ENCODE measurements at regions not wholly inside any gene's neighbourhood (a gene's known extent, or its start where the extent isn't known, plus 50 kb on each side); places are given as distances from the start of the nearest gene placed in this dataset.

DNA sequence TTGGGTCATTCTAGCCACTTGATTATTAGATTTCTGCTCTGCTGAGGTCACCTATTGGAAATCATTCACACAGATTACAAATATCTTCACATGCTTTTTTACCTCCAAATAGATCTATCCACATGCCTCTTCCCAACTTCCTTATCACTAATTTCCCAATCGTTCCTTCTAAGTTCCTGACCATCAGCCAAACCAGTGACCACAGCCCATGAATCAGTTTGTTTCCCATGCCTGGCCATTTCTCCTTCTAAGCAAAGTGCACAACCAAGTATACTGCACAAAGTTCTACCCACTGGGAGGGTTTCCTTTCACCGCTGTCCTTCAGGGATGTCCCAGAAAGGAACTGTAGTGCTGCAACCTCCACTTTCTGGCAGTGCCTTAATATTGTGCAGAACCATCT lies 140.5 kb upstream of the SYNDIG1 start:
- H3K27me3 ChIP-seq: no peaks in the 10 kb centered on the region
- no peak for DNase-seq (ENCODE audit: extremely low spot score)
- H3K36me3 ChIP-seq: no peaks in the 10 kb centered on the region
- no peaks in the 10 kb centered on the region for H3K4me1 ChIP-seq
- no peak overlapping the region for H3K4me3 ChIP-seq
- WGBS: 93% methylated on average over 2 of the region's 2 CpGs
- H3K9me3 ChIP-seq: no peaks in the 10 kb centered on the region
- H3K27ac ChIP-seq (replicated peaks in 1 of 4): no peak overlapping the region
- intact Hi-C loops (cut with DNase I): no loop called here
- no peak for TF ChIP-seq EP300 (IDR thresholded peaks at IDR 0.05)
- no peak for TF ChIP-seq POLR2AphosphoS5 (IDR thresholded peaks at IDR 0.05)
- no peak for TF ChIP-seq POLR2A (IDR thresholded peaks at IDR 0.05; ENCODE audit: low read depth)
- TF ChIP-seq CTCF (IDR thresholded peaks at IDR 0.05): no peak

GRCh38 chr20:24321973-24322372 lies 147.5 kb upstream of the SYNDIG1 start:
- Histone ChIP-seq H3K27me3 (no peaks in the 10 kb centered on the region), H3K4me3 (no peak overlapping the region), H3K36me3 (no peaks in the 10 kb centered on the region), H3K27ac (replicated peaks in 1 of 4) (no peak overlapping the region), H3K9me3 (no peaks in the 10 kb centered on the region), H3K4me1 (no peaks in the 10 kb centered on the region)
- DNase-seq (ENCODE audit: extremely low spot score): no peak
- no peak for TF ChIP-seq POLR2AphosphoS5 (IDR thresholded peaks at IDR 0.05)
- no peak for TF ChIP-seq POLR2A (IDR thresholded peaks at IDR 0.05; ENCODE audit: low read depth)
- TF ChIP-seq CTCF (IDR thresholded peaks at IDR 0.05): no peak
- TF ChIP-seq EP300 (IDR thresholded peaks at IDR 0.05): no peak
- intact Hi-C loops (cut with DNase I): no loop called here
- WGBS: 62% methylated on average over 3 of the region's 3 CpGs

GRCh38 chr20:24318569-24319352 lies 150.7 kb upstream of the SYNDIG1 start:
- Histone ChIP-seq H3K27me3 (no peaks in the 10 kb centered on the region), H3K4me1 (no peaks in the 10 kb centered on the region), H3K36me3 (no peaks in the 10 kb centered on the region), H3K27ac (replicated peaks in 1 of 4) (no peak overlapping the region), H3K9me3 (no peaks in the 10 kb centered on the region), H3K4me3 (no peak overlapping the region)
- 42% methylated on average over 10 of the region's 15 CpGs for WGBS
- no peak for DNase-seq (ENCODE audit: extremely low spot score)
- intact Hi-C loops (cut with DNase I): no loop called here
- TF ChIP-seq POLR2A (IDR thresholded peaks at IDR 0.05; ENCODE audit: low read depth): no peak
- TF ChIP-seq EP300 (IDR thresholded peaks at IDR 0.05): no peak
- TF ChIP-seq CTCF (IDR thresholded peaks at IDR 0.05): no peak
- no peak for TF ChIP-seq POLR2AphosphoS5 (IDR thresholded peaks at IDR 0.05)

DNA sequence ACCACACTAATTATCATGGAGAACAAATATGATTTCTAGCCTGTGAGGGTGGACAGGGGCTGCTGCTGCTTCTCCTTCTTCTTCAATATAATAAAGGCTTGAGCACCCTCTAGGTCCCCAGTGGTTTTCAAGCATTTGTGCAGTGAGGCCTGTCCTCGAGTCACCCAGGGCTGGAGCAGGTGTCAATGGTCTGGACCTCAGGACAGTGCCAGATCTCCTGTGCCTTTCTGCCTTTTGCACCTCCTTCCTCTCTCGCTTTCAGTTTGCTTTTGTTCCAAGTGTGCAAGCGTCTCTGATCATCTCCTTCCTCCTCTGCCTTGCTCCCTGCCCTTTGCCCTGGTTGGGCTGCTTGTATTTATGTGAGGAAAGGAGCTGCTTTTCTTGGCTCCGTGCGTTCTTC lies 152.2 kb upstream of the SYNDIG1 start:
- intact Hi-C loops (cut with DNase I): no loop called here
- TF ChIP-seq POLR2AphosphoS5 (IDR thresholded peaks at IDR 0.05): no peak
- TF ChIP-seq CTCF (IDR thresholded peaks at IDR 0.05): no peak
- no peak for TF ChIP-seq EP300 (IDR thresholded peaks at IDR 0.05)
- TF ChIP-seq POLR2A (IDR thresholded peaks at IDR 0.05; ENCODE audit: low read depth): no peak

DNA sequence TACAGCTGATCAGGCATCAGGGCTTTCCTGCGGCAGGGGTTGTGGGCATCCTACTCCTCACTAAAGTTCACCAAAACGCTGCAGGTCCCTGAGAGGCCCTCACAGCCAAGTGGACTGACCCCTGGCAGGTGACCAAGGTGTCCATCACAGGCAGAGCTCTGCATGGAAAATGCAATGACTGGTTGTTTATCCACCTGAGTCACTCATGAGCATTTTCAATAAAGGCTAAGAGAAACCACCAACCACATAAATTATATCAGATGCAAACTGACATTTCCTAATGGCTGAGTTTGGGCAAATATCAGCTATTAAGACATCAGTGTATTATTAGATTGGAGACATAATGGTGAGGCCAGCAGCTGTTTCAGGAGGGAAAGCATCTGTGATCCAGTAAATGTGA lies 152.7 kb upstream of the SYNDIG1 start:
- intact Hi-C loops (cut with DNase I): no loop called here
- Histone ChIP-seq H3K36me3 (no peaks in the 10 kb centered on the region), H3K27me3 (peaks cover 0 to 4% (median 0%) of the 10 kb centered on the region in 4 donors), H3K4me1 (no peaks in the 10 kb centered on the region), H3K9me3 (no peaks in the 10 kb centered on the region), H3K27ac (replicated peaks in 1 of 4) (no peak overlapping the region), H3K4me3 (no peak overlapping the region)
- DNase-seq (ENCODE audit: extremely low spot score): no peak
- TF ChIP-seq POLR2AphosphoS5 (IDR thresholded peaks at IDR 0.05) (no peak), POLR2A (IDR thresholded peaks at IDR 0.05; ENCODE audit: low read depth) (no peak), EP300 (IDR thresholded peaks at IDR 0.05) (no peak), CTCF (IDR thresholded peaks at IDR 0.05) (no peak)
- WGBS: 29% methylated on average over 1 of the region's 2 CpGs

More for the DNA sequence above, 152.2 kb upstream of the SYNDIG1 start:
- Histone ChIP-seq H3K27me3 (peaks cover 0 to 4% (median 0%) of the 10 kb centered on the region in 4 donors), H3K9me3 (no peaks in the 10 kb centered on the region), H3K4me1 (no peaks in the 10 kb centered on the region), H3K36me3 (no peaks in the 10 kb centered on the region), H3K4me3 (no peak overlapping the region), H3K27ac (replicated peaks in 1 of 4) (no peak overlapping the region)
- no peak for DNase-seq (ENCODE audit: extremely low spot score)
- WGBS: 82% methylated on average over 5 of the region's 5 CpGs
